Testis (tissue), 2 donors: ENCODE measurements at regions not wholly inside any gene's neighbourhood (a gene's known extent, or its start where the extent isn't known, plus 50 kb on each side); places are given as distances from the start of the nearest gene placed in this dataset.

ENCODE experiments used
- CTCF ChIP-seq, 3 experiments: fragments of 450-650 bp in 2 of 3; fragments of 200-600 bp in 1 of 3; sonication (generic) in 1 of 3; IDR thresholded peaks; one replicate each; pipeline ENCODE4 v1.5.1; 2016 to 2019; ENCODE audit warnings: antibody characterized with exemption in 3 of 3, mild to moderate bottlenecking in 2 of 3, moderate library complexity in 1 of 3
- POLR2A ChIP-seq: fragments of 450-650 bp; IDR thresholded peaks from one replicate; pipeline ENCODE4 v1.6.1; 2017; ENCODE audit warnings: antibody characterized with exemption, mild to moderate bottlenecking, moderate library complexity

GRCh38 chr18:29307982-29308381 lies 1131.1 kb upstream of the CDH2 start:
- TF ChIP-seq CTCF (IDR thresholded peaks at IDR 0.05) (no peak), POLR2A (no peak)
